ENCODE measurements at regions not wholly inside any gene's neighbourhood (a gene's known extent, or its start where the extent isn't known, plus 50 kb on each side); places are given as distances from the start of the nearest gene placed in this dataset.
"Not testable (repeated sequence)": the region's sequence is repeated elsewhere in the genome, so short reads cannot be mapped to it uniquely, and the experiment has no call there.

- no peak for DNase-seq
Measured at GRCh38 chr5:110925916-110926315, 145.6 kb upstream of the TSLP start.

GRCh38 chr5:110932755-110933488 lies 138.6 kb upstream of the TSLP start:
- DNase-seq: no peak

GRCh38 chr5:110940136-110940535 lies 131.4 kb upstream of the TSLP start:
- DNase-seq: no peak

- DNase-seq: no peak
Measured at GRCh38 chr5:110945874-110946436, 125.6 kb upstream of the TSLP start.

- DNase-seq: no peak
Measured at GRCh38 chr5:110951373-110951791, 120.1 kb upstream of the TSLP start.

GRCh38 chr5:110956280-110956912 lies 115.1 kb upstream of the TSLP start:
- DNase-seq: no peak

- DNase-seq: no peak
Measured at GRCh38 chr5:110956913-110957813, 114.3 kb upstream of the TSLP start.

GRCh38 chr5:110957934-110958333 lies 113.6 kb upstream of the TSLP start:
- no peak for DNase-seq

GRCh38 chr5:110963495-110963894 lies 108.0 kb upstream of the TSLP start:
- no peak for DNase-seq

GRCh38 chr5:110965773-110966581 lies 105.5 kb upstream of the TSLP start:
- DNase-seq: no peak

GRCh38 chr5:110968246-110969005 lies 103.1 kb upstream of the TSLP start:
- no peak for DNase-seq

- no peak for DNase-seq
Measured at GRCh38 chr5:110969502-110969901, 102.0 kb upstream of the TSLP start.

- DNase-seq: no peak
Measured at GRCh38 chr5:110973510-110973909, 98.0 kb upstream of the TSLP start.

GRCh38 chr5:110977915-110978314 lies 93.6 kb upstream of the TSLP start:
- no peak for DNase-seq

- DNase-seq: not testable (repeated sequence)
Measured at GRCh38 chr5:110985882-110986281, 85.6 kb upstream of the TSLP start.

GRCh38 chr5:110987573-110987972 lies 83.9 kb upstream of the TSLP start:
- not testable (repeated sequence) for DNase-seq

- DNase-seq: no peak
Measured at GRCh38 chr5:110996742-110997141, 74.8 kb upstream of the TSLP start.

- no peak for DNase-seq
Measured at GRCh38 chr5:111002036-111002435, 69.5 kb upstream of the TSLP start.

GRCh38 chr5:111003623-111004022 lies 67.9 kb upstream of the TSLP start:
- DNase-seq: no peak

GRCh38 chr5:111004291-111004690 lies 67.2 kb upstream of the TSLP start:
- DNase-seq: no peak

- no peak for DNase-seq
Measured at GRCh38 chr5:111010783-111011182, 60.7 kb upstream of the TSLP start.
